DND-41 (cell line): ENCODE measurements at regions not wholly inside any gene's neighbourhood (a gene's known extent, or its start where the extent isn't known, plus 50 kb on each side); places are given as distances from the start of the nearest gene placed in this dataset.
"Not testable (repeated sequence)": the region's sequence is repeated elsewhere in the genome, so short reads cannot be mapped to it uniquely, and the experiment has no call there.

Experiments used
- ATAC-seq: fragments of 200-7000 bp; cut with Tn5 transposase; 3 replicates; pipeline ENCODE4 v1.9.1; 2021; ENCODE audit warnings: low read depth; ENCODE audit not compliant: insufficient read depth
- DNase-seq: peaks from one replicate; pipeline ENCODE4 v3.0.0-alpha.2; 2020
- H2AFZ ChIP-seq: 2 replicates; pipeline ENCODE4 v1.6.0; 2012; ENCODE audit warnings: low read depth, low read length
- H3K27ac ChIP-seq: 2 replicates; pipeline ENCODE4 v1.5.1; 2012; ENCODE audit warnings: low read length, inconsistent platforms
- H3K27me3 ChIP-seq: fragments of 200-600 bp; sonication (generic); 2 replicates; pipeline ENCODE4 v1.6.0; 2012; ENCODE audit warnings: low read length, mild to moderate bottlenecking, inconsistent platforms; ENCODE audit not compliant: insufficient read depth, poor library complexity
- H3K36me3 ChIP-seq: 2 replicates; pipeline ENCODE4 v1.5.1; 2012; ENCODE audit warnings: low read length, inconsistent platforms; ENCODE audit not compliant: insufficient read depth
- H3K4me1 ChIP-seq: 2 replicates; pipeline ENCODE4 v1.5.1; 2012; ENCODE audit warnings: mild to moderate bottlenecking, low read length; ENCODE audit not compliant: insufficient read depth
- H3K4me2 ChIP-seq: 2 replicates; pipeline ENCODE4 v1.6.0; 2012; ENCODE audit warnings: mild to moderate bottlenecking, moderate library complexity, low read length, inconsistent platforms; ENCODE audit not compliant: insufficient read depth
- H3K4me3 ChIP-seq, 2 experiments: fragments of 200-600 bp in 1 of 2; shearing (Covaris generic) in 1 of 2; 2 replicates each; pipeline ENCODE4 v1.5.1; 2012 to 2016; ENCODE audit warnings: inconsistent platforms in 2 of 2, low read length in 2 of 2, mild to moderate bottlenecking in 2 of 2, low read depth in 1 of 2, moderate library complexity in 1 of 2
- H3K79me2 ChIP-seq: 2 replicates; pipeline ENCODE4 v1.6.0; 2012; ENCODE audit warnings: low read length, inconsistent platforms; ENCODE audit not compliant: insufficient read depth
- H3K9ac ChIP-seq: 2 replicates; pipeline ENCODE4 v1.6.0; 2012; ENCODE audit warnings: low read depth, mild to moderate bottlenecking, inconsistent platforms, low read length, moderate library complexity
- H3K9me3 ChIP-seq: 2 replicates; pipeline ENCODE4 v1.5.1; 2012; ENCODE audit warnings: low read length, moderate library complexity, mild to moderate bottlenecking, inconsistent platforms; ENCODE audit not compliant: insufficient read depth, severe bottlenecking
- H4K20me1 ChIP-seq: 2 replicates; pipeline ENCODE4 v1.6.0; 2012; ENCODE audit warnings: low read length; ENCODE audit not compliant: insufficient read depth
- EZH2 ChIP-seq: IDR thresholded peaks from 3 replicates; pipeline ENCODE4 v1.6.1; 2012; ENCODE audit warnings: borderline replicate concordance, low read depth, mild to moderate bottlenecking, moderate library complexity, low read length, inconsistent platforms; ENCODE audit not compliant: severe bottlenecking
- TF ChIP-seq, protein P1 (sequence below): IDR thresholded peaks from 2 replicates; pipeline ENCODE4 v1.5.1; 2012; ENCODE audit warnings: borderline replicate concordance, low read length, moderate library complexity, mild to moderate bottlenecking; ENCODE audit not compliant: poor library complexity, severe bottlenecking; ENCODE audit errors: extremely low read depth

DNA sequence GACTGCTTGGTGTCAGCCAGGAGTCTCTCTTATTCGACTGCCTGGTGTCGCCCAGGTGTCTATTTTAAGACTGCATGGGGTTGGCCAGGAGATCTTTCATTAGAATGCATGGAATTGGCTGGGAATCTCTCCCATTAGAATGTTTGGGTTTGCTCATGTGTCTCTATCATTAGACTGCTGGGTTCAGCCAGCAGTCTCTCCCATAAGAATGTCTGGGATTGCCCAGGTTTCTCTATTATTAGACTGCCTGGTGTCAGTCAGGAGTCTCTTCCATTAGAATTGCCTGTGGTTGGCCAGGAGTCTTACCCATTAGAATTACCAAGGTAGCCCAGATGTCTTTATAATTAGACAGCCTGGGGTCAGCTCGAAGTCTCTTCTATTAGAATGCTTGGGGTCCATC is 1496.0 kb downstream of the UQCRFS1 start:
- H4K20me1 ChIP-seq: no peaks in the 10 kb centered on the region
- no peak overlapping the region for H3K27ac ChIP-seq
- H3K4me3 ChIP-seq: no peak overlapping the region
- no peak for TF ChIP-seq EZH2
- TF ChIP-seq, protein P1, sequence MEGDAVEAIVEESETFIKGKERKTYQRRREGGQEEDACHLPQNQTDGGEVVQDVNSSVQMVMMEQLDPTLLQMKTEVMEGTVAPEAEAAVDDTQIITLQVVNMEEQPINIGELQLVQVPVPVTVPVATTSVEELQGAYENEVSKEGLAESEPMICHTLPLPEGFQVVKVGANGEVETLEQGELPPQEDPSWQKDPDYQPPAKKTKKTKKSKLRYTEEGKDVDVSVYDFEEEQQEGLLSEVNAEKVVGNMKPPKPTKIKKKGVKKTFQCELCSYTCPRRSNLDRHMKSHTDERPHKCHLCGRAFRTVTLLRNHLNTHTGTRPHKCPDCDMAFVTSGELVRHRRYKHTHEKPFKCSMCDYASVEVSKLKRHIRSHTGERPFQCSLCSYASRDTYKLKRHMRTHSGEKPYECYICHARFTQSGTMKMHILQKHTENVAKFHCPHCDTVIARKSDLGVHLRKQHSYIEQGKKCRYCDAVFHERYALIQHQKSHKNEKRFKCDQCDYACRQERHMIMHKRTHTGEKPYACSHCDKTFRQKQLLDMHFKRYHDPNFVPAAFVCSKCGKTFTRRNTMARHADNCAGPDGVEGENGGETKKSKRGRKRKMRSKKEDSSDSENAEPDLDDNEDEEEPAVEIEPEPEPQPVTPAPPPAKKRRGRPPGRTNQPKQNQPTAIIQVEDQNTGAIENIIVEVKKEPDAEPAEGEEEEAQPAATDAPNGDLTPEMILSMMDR: no peak
- H2AFZ ChIP-seq: no peak overlapping the region
- no peaks in the 10 kb centered on the region for H3K36me3 ChIP-seq
- no peak overlapping the region for H3K9ac ChIP-seq
- H3K4me2 ChIP-seq: no peak overlapping the region
- no peaks in the 10 kb centered on the region for H3K4me1 ChIP-seq
- H3K9me3 ChIP-seq: peaks cover 9% of the 10 kb centered on the region
- no peaks in the 10 kb centered on the region for H3K79me2 ChIP-seq
- ATAC-seq: no peak
- no peaks in the 10 kb centered on the region for H3K27me3 ChIP-seq
- DNase-seq: no peak

DNA sequence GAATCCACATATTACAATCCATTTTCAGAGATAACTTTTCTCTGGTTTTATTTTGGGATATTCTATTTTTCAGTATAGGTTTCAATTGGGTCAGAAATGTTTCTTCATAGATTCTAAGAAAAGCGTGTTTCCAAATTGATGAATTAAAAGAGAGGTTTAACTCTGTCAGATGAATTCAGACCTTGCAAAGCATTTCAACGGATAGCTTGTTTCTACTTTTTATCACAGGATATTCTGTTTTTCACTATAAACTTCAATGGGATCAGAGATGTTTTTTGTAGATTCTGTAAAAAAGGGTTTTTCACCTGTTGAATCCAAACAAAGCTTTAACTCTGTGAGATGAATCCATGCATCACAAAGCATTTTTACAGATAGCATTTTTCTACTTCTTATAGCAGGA is 1498.1 kb downstream of the UQCRFS1 start:
- ATAC-seq (no peak), DNase-seq (no peak)
- Histone ChIP-seq H3K9me3 (peaks cover 9% of the 10 kb centered on the region), H3K27me3 (no peaks in the 10 kb centered on the region), H3K36me3 (no peaks in the 10 kb centered on the region), H3K4me1 (no peaks in the 10 kb centered on the region), H3K4me3 (no peak overlapping the region), H3K79me2 (no peaks in the 10 kb centered on the region), H3K9ac (no peak overlapping the region), H4K20me1 (no peaks in the 10 kb centered on the region), H2AFZ (no peak overlapping the region), H3K4me2 (no peak overlapping the region), H3K27ac (no peak overlapping the region)
- TF ChIP-seq, protein P1: no peak
- TF ChIP-seq EZH2: no peak

DNA sequence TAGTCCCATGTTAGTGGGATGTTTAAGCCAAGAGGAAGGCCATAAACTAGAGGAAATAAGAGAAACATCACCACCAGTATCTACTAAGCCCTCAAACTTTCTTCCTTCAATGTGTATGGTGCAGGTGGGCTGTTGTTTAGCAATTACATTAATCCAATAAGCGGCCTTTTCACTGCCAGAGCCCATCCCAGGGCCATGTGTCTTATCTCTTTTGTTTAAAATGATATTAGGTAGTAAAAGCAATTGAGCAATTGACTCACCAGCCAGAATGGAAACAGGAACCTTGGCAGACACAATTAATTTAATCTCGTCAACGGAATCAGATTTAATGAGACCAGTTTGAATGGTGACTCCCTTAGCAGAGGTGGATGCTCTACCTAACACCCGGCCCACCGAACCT is 1503.5 kb downstream of the UQCRFS1 start:
- H3K9me3 ChIP-seq: no peaks in the 10 kb centered on the region
- no peaks in the 10 kb centered on the region for H3K27me3 ChIP-seq
- no peak overlapping the region for H3K27ac ChIP-seq
- TF ChIP-seq, protein P1: no peak
- no peak for TF ChIP-seq EZH2
- H3K4me1 ChIP-seq: no peaks in the 10 kb centered on the region
- H3K4me2 ChIP-seq: no peak overlapping the region
- no peaks in the 10 kb centered on the region for H3K79me2 ChIP-seq
- no peaks in the 10 kb centered on the region for H4K20me1 ChIP-seq
- H2AFZ ChIP-seq: no peak overlapping the region
- no peak for ATAC-seq
- no peak overlapping the region for H3K4me3 ChIP-seq
- no peaks in the 10 kb centered on the region for H3K36me3 ChIP-seq
- DNase-seq: no peak
- no peak overlapping the region for H3K9ac ChIP-seq

DNA sequence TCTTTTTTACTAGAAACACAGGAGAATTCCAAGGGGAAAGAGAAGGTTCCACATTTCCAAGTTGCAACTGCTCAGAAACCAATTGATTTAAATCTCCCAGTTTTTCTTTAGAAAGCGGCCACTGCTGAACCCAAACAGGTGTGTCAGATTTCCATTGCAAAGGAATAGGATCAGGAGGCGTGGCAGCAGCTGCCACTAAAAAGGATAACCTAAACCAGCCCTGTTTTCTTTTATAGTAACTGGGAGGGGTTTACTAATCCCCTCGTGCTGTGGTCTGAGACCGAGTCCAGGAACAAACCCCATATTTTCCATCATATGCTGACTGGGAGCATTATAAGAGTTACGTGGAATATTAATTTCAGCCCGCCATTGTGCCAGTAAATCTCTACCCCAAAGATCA is 1504.0 kb downstream of the UQCRFS1 start:
- H3K4me3 ChIP-seq, ATAC-seq, DNase-seq, H3K4me1 ChIP-seq, H3K4me2 ChIP-seq, H3K9me3 ChIP-seq, H3K79me2 ChIP-seq, H3K27ac ChIP-seq, H3K27me3 ChIP-seq, H4K20me1 ChIP-seq, H3K36me3 ChIP-seq, H3K9ac ChIP-seq, H2AFZ ChIP-seq: not testable (repeated sequence)

DNA sequence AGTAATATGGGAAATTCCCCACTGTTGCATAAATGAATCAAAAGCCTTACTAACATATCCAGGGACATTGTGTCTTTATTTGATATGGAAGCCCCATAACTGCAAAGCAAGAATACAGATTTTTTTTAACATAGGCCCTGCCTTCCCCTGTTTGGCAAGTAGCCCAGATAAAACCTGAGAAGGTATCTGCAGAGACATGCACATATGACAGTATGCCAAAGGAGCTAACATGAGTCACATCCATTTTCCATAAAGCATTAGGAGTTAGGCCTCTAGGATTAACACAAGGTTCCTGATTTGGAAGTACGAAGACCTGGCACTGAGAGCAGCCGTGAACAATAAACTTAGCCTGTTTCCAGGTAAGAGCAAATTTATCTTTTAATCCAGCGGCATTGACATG is 1505.9 kb downstream of the UQCRFS1 start:
- H3K79me2 ChIP-seq, H4K20me1 ChIP-seq, H2AFZ ChIP-seq, H3K4me3 ChIP-seq, DNase-seq, H3K9me3 ChIP-seq, H3K9ac ChIP-seq, H3K27me3 ChIP-seq, H3K36me3 ChIP-seq, ATAC-seq, H3K4me2 ChIP-seq, H3K4me1 ChIP-seq, H3K27ac ChIP-seq: not testable (repeated sequence)
